ENCODE measurements at regions not wholly inside any gene's neighbourhood (a gene's known extent, or its start where the extent isn't known, plus 50 kb on each side); places are given as distances from the start of the nearest gene placed in this dataset.

DNA sequence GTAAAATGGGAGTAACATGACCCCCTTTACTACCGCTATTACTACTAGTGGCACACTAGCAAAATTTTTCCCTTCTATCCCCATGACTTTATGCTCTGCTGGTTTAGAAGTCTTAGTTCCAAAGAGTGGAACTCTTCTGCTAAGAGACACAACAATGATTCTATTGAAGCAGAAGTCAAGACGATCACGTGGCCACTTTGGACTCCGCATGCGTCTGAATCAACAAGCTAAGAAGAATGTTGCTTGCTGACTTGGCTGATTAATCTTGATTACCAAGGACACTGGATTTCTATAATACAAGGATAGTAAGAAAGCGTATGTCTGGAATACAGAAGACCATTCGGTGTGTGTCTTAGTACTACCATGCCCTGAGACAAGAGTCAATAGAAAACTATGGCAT, 244.7 kb upstream of the BTBD3 start (continued):
- TF ChIP-seq, protein P1, sequence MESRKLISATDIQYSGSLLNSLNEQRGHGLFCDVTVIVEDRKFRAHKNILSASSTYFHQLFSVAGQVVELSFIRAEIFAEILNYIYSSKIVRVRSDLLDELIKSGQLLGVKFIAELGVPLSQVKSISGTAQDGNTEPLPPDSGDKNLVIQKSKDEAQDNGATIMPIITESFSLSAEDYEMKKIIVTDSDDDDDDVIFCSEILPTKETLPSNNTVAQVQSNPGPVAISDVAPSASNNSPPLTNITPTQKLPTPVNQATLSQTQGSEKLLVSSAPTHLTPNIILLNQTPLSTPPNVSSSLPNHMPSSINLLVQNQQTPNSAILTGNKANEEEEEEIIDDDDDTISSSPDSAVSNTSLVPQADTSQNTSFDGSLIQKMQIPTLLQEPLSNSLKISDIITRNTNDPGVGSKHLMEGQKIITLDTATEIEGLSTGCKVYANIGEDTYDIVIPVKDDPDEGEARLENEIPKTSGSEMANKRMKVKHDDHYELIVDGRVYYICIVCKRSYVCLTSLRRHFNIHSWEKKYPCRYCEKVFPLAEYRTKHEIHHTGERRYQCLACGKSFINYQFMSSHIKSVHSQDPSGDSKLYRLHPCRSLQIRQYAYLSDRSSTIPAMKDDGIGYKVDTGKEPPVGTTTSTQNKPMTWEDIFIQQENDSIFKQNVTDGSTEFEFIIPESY (IDR thresholded peaks at IDR 0.05), result no peak
- TF ChIP-seq EZH2 (IDR thresholded peaks at IDR 0.05; ENCODE audit: borderline replicate concordance, control insufficient read depth, low read depth, low read length) (no peak), ZNF384 (IDR thresholded peaks at IDR 0.05; ENCODE audit: borderline replicate concordance, low read depth, low read length) (no peak), CHD1 (IDR thresholded peaks at IDR 0.05; ENCODE audit: low read depth, low read length) (no peak)

DNA sequence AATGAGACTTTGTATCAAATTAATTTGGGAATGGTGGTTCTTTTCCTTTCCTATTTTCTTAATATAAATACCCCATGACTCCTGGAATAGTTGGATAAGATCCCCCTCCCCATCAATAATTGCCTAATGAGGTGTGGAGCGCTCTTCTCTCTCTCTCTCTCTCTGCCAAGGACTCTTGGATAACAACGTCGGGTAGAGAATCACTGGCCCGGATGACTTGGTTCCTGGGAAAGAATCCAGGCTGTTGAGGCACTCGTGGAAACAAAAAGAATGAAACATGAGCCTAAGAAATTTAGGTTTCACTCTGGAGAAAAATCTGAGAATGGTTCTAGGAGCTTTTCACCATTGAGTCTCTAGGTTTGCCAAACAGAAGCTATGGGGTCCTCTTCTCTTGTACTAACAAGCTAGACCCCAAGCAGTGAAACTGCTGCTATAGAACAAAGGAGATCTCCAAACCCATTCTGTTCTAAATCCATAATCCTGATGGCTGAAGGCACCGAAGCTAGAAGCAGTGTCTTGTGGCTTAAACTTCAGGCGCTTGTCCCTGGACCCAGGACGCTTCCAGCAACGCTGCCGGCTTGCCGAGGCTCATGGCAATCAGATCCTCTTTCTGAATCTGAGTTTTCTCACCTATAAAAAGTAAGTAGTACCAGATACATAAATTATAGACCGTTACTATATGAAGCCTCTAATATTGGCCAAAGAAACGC, 241.6 kb upstream of the BTBD3 start:
- RAD21 ChIA-PET (ENCODE audit: unreplicated experiment), result interaction anchor here (1.0 kb wide), 1 partner anchor 173 kb away, joined by 3 read pairs; no protein-coding TSS in a partner anchor
- H4K20me1 ChIP-seq (ENCODE audit: control insufficient read depth, insufficient read depth), result no peaks in the 10 kb centered on the region
- BruUV-seq (replicated peaks), result no TSS peak
- DNase-seq (ENCODE audit: low read depth, low spot score) (no peak), FAIRE-seq (no peak), ATAC-seq (no peak; the same call in 2 of the 3 replicates)
- H3K79me2 ChIP-seq (ENCODE audit: control insufficient read depth, insufficient read depth, low read length), result no peaks in the 10 kb centered on the region
- CTCF ChIA-PET, result interaction anchor here (0.6 to 2.0 kb wide), 5 partner anchors 10 to 682 kb away, joined by 3 to 8 read pairs (median 4); no protein-coding TSS in a partner anchor
- 34% methylated on average over 13 of the region's 13 CpGs for WGBS (ENCODE audit: insufficient coverage, insufficient replicate concordance, low lambda C conversion rate, missing lambda C conversion rate)
- no peak overlapping the region for H3K27ac ChIP-seq (ENCODE audit: control insufficient read depth, insufficient read depth)
- intact Hi-C loops (cut with micrococcal nuclease; ENCODE audit: unreplicated experiment) (loop anchor here (1.0 kb wide), 1 partner anchor 529 kb away; no protein-coding TSS in a partner anchor), in situ Hi-C loops (cut with MboI) (no loop called here)
- SMC1A ChIA-PET (ENCODE audit: uncharacterized antibody, unreplicated experiment), result no interaction called here
- no peak overlapping the region for H3K4me3 ChIP-seq
- H3K27me3 ChIP-seq (replicated peaks in 1 of 2; ENCODE audit: control insufficient read depth in 2 of 2, insufficient read depth in 2 of 2, low read length in 1 of 2), result no peaks in the 10 kb centered on the region
- POLR2A ChIA-PET, result no interaction called here
- no peaks in the 10 kb centered on the region for H3K9me3 ChIP-seq (replicated peaks; ENCODE audit: control insufficient read depth, insufficient read depth, low read length)
- H3K9ac ChIP-seq (ENCODE audit: control insufficient read depth, insufficient read depth, low read length), result no peak overlapping the region
- H3K36me3 ChIP-seq (ENCODE audit: control insufficient read depth in 2 of 2, insufficient read depth in 2 of 2, low read length in 1 of 2), result no peaks in the 10 kb centered on the region
- no peak overlapping the region for H2AFZ ChIP-seq (ENCODE audit: control insufficient read depth, low read depth, low read length)
- H3K4me2 ChIP-seq (ENCODE audit: control insufficient read depth, insufficient read depth), result no peak overlapping the region
- H3K4me1 ChIP-seq (ENCODE audit: control insufficient read depth, insufficient read depth, low read length), result no peaks in the 10 kb centered on the region
- no peak for TF ChIP-seq POLR2AphosphoS5 (IDR thresholded peaks at IDR 0.05; ENCODE audit: low read length)
- TF ChIP-seq IKZF1 (conservative IDR thresholded peaks at IDR 0.05), result no peak
- no peak for TF ChIP-seq RCOR1 (conservative IDR thresholded peaks at IDR 0.05; ENCODE audit: low read depth, low read length)
- TF ChIP-seq CHD1 (IDR thresholded peaks at IDR 0.05; ENCODE audit: low read depth, low read length), result no peak
- no peak for TF ChIP-seq YBX1 (IDR thresholded peaks at IDR 0.05)
- TF ChIP-seq, protein P2, sequence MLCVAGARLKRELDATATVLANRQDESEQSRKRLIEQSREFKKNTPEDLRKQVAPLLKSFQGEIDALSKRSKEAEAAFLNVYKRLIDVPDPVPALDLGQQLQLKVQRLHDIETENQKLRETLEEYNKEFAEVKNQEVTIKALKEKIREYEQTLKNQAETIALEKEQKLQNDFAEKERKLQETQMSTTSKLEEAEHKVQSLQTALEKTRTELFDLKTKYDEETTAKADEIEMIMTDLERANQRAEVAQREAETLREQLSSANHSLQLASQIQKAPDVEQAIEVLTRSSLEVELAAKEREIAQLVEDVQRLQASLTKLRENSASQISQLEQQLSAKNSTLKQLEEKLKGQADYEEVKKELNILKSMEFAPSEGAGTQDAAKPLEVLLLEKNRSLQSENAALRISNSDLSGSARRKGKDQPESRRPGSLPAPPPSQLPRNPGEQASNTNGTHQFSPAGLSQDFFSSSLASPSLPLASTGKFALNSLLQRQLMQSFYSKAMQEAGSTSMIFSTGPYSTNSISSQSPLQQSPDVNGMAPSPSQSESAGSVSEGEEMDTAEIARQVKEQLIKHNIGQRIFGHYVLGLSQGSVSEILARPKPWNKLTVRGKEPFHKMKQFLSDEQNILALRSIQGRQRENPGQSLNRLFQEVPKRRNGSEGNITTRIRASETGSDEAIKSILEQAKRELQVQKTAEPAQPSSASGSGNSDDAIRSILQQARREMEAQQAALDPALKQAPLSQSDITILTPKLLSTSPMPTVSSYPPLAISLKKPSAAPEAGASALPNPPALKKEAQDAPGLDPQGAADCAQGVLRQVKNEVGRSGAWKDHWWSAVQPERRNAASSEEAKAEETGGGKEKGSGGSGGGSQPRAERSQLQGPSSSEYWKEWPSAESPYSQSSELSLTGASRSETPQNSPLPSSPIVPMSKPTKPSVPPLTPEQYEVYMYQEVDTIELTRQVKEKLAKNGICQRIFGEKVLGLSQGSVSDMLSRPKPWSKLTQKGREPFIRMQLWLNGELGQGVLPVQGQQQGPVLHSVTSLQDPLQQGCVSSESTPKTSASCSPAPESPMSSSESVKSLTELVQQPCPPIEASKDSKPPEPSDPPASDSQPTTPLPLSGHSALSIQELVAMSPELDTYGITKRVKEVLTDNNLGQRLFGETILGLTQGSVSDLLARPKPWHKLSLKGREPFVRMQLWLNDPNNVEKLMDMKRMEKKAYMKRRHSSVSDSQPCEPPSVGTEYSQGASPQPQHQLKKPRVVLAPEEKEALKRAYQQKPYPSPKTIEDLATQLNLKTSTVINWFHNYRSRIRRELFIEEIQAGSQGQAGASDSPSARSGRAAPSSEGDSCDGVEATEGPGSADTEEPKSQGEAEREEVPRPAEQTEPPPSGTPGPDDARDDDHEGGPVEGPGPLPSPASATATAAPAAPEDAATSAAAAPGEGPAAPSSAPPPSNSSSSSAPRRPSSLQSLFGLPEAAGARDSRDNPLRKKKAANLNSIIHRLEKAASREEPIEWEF (IDR thresholded peaks at IDR 0.05; ENCODE audit: insufficient replicate concordance, low read depth, low read length), result no peak
- TF ChIP-seq, protein P3, sequence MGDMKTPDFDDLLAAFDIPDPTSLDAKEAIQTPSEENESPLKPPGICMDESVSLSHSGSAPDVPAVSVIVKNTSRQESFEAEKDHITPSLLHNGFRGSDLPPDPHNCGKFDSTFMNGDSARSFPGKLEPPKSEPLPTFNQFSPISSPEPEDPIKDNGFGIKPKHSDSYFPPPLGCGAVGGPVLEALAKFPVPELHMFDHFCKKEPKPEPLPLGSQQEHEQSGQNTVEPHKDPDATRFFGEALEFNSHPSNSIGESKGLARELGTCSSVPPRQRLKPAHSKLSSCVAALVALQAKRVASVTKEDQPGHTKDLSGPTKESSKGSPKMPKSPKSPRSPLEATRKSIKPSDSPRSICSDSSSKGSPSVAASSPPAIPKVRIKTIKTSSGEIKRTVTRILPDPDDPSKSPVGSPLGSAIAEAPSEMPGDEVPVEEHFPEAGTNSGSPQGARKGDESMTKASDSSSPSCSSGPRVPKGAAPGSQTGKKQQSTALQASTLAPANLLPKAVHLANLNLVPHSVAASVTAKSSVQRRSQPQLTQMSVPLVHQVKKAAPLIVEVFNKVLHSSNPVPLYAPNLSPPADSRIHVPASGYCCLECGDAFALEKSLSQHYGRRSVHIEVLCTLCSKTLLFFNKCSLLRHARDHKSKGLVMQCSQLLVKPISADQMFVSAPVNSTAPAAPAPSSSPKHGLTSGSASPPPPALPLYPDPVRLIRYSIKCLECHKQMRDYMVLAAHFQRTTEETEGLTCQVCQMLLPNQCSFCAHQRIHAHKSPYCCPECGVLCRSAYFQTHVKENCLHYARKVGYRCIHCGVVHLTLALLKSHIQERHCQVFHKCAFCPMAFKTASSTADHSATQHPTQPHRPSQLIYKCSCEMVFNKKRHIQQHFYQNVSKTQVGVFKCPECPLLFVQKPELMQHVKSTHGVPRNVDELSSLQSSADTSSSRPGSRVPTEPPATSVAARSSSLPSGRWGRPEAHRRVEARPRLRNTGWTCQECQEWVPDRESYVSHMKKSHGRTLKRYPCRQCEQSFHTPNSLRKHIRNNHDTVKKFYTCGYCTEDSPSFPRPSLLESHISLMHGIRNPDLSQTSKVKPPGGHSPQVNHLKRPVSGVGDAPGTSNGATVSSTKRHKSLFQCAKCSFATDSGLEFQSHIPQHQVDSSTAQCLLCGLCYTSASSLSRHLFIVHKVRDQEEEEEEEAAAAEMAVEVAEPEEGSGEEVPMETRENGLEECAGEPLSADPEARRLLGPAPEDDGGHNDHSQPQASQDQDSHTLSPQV (IDR thresholded peaks at IDR 0.05), result no peak

Measured in GM12878 (cell line).